ENCODE measurements at regions not wholly inside any gene's neighbourhood (a gene's known extent, or its start where the extent isn't known, plus 50 kb on each side); places are given as distances from the start of the nearest gene placed in this dataset.

- Histone ChIP-seq H3K4me3 (ENCODE audit: low read length) (no peak overlapping the region), H3K27me3 (replicated peaks; ENCODE audit: insufficient read depth, low read length) (no peaks in the 10 kb centered on the region), H3K9me2 (replicated peaks; ENCODE audit: insufficient read depth, low read length) (no peaks in the 10 kb centered on the region), H3K79me2 (ENCODE audit: low read length) (no peaks in the 10 kb centered on the region), H3K36me3 (replicated peaks; ENCODE audit: insufficient read depth, low read length) (no peaks in the 10 kb centered on the region), H3F3A (ENCODE audit: insufficient read depth, low read length) (peaks cover 26% of the 10 kb centered on the region), H2AFZ (ENCODE audit: low read length) (peak overlapping the region; percentile 63), H4K20me1 (ENCODE audit: insufficient read depth, low read length) (no peaks in the 10 kb centered on the region), H3K4me1 (ENCODE audit: low read length) (peaks cover 31% of the 10 kb centered on the region), H3K9me3 (replicated peaks; ENCODE audit: insufficient read depth, low read length) (no peaks in the 10 kb centered on the region), H3K27ac (ENCODE audit: low read length) (peak overlapping the region; percentile 93; the same call in 1 of the 2 replicates), H3K4me2 (ENCODE audit: low read depth, low read length) (no peak overlapping the region; the same call in 1 of the 2 replicates), H3K9ac (ENCODE audit: low read length) (no peak overlapping the region)
- no peak for DNase-seq
- no peak for TF ChIP-seq EZH2 (optimal IDR thresholded peaks at IDR 0.05; ENCODE audit: low read depth, low read length)
- TF ChIP-seq, protein P1, sequence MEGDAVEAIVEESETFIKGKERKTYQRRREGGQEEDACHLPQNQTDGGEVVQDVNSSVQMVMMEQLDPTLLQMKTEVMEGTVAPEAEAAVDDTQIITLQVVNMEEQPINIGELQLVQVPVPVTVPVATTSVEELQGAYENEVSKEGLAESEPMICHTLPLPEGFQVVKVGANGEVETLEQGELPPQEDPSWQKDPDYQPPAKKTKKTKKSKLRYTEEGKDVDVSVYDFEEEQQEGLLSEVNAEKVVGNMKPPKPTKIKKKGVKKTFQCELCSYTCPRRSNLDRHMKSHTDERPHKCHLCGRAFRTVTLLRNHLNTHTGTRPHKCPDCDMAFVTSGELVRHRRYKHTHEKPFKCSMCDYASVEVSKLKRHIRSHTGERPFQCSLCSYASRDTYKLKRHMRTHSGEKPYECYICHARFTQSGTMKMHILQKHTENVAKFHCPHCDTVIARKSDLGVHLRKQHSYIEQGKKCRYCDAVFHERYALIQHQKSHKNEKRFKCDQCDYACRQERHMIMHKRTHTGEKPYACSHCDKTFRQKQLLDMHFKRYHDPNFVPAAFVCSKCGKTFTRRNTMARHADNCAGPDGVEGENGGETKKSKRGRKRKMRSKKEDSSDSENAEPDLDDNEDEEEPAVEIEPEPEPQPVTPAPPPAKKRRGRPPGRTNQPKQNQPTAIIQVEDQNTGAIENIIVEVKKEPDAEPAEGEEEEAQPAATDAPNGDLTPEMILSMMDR (IDR thresholded peaks at IDR 0.05; ENCODE audit: low read length) = no peak
- no peak for TF ChIP-seq EZH2phosphoT487 (IDR thresholded peaks at IDR 0.05; ENCODE audit: low read length)
These were observed 187.7 kb downstream of the MEX3B start for GRCh38 chr15:81858136-81858535.

GRCh38 chr15:81856634-81857026, 189.2 kb downstream of the MEX3B start:
- Histone ChIP-seq H3K9ac (ENCODE audit: low read length) (no peak overlapping the region), H3K36me3 (replicated peaks; ENCODE audit: insufficient read depth, low read length) (no peaks in the 10 kb centered on the region), H3K4me1 (ENCODE audit: low read length) (peaks cover 31% of the 10 kb centered on the region), H3K4me3 (ENCODE audit: low read length) (no peak overlapping the region), H3K27me3 (replicated peaks; ENCODE audit: insufficient read depth, low read length) (no peaks in the 10 kb centered on the region), H3K9me3 (replicated peaks; ENCODE audit: insufficient read depth, low read length) (no peaks in the 10 kb centered on the region), H3K27ac (ENCODE audit: low read length) (no peak overlapping the region), H3K4me2 (ENCODE audit: low read depth, low read length) (no peak overlapping the region), H4K20me1 (ENCODE audit: insufficient read depth, low read length) (no peaks in the 10 kb centered on the region), H3K9me2 (replicated peaks; ENCODE audit: insufficient read depth, low read length) (no peaks in the 10 kb centered on the region), H2AFZ (ENCODE audit: low read length) (no peak overlapping the region), H3K79me2 (ENCODE audit: low read length) (no peaks in the 10 kb centered on the region), H3F3A (ENCODE audit: insufficient read depth, low read length) (peaks cover 26% of the 10 kb centered on the region)
- no peak for DNase-seq
- TF ChIP-seq, protein P1 (IDR thresholded peaks at IDR 0.05; ENCODE audit: low read length) = no peak
- TF ChIP-seq EZH2 (optimal IDR thresholded peaks at IDR 0.05; ENCODE audit: low read depth, low read length) = no peak
- TF ChIP-seq EZH2phosphoT487 (IDR thresholded peaks at IDR 0.05; ENCODE audit: low read length) = no peak

DNA sequence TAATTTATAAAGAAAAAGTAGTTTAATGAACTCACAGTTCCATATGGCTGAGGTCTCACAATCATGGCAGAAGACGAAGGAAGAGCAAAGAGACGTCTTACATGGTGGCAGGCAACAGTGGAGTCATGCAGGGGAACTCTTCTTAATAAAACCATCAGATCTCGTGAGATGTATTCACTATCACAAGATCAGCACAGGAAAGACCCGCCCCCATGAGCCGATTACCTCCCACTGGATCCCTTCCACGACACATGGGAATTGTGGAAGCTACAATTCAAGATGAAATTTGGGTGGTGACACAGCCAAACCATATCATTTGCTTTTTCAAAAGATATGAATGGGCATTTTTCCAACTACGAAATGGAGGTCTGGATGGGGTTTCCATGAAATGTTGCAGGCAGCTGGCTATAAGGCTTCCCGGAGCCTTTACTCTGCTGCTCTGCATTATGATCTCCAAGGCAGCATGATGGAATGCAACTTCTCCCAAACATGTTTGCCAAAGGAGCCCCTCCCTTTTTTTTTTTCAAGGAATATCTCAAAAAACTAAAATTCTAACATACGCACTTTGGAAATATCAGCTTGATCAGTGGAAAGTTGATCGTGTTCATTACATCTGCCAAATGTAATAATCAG, 189.7 kb downstream of the MEX3B start:
- no peaks in the 10 kb centered on the region for H3K9me3 ChIP-seq (replicated peaks; ENCODE audit: insufficient read depth, low read length)
- no peak overlapping the region for H3K4me2 ChIP-seq (ENCODE audit: low read depth, low read length)
- H3K9ac ChIP-seq (ENCODE audit: low read length) = no peak overlapping the region
- H3K4me3 ChIP-seq (ENCODE audit: low read length) = no peak overlapping the region
- H3F3A ChIP-seq (ENCODE audit: insufficient read depth, low read length) = peaks cover 26% of the 10 kb centered on the region
- H3K4me1 ChIP-seq (ENCODE audit: low read length) = peaks cover 31% of the 10 kb centered on the region
- H3K27me3 ChIP-seq (replicated peaks; ENCODE audit: insufficient read depth, low read length) = no peaks in the 10 kb centered on the region
- H3K27ac ChIP-seq (ENCODE audit: low read length) = no peak overlapping the region
- H4K20me1 ChIP-seq (ENCODE audit: insufficient read depth, low read length) = no peaks in the 10 kb centered on the region
- H2AFZ ChIP-seq (ENCODE audit: low read length) = no peak overlapping the region
- no peak for DNase-seq
- H3K9me2 ChIP-seq (replicated peaks; ENCODE audit: insufficient read depth, low read length) = no peaks in the 10 kb centered on the region
- TF ChIP-seq, protein P1 (IDR thresholded peaks at IDR 0.05; ENCODE audit: low read length) = no peak
- TF ChIP-seq EZH2 (optimal IDR thresholded peaks at IDR 0.05; ENCODE audit: low read depth, low read length) (no peak), EZH2phosphoT487 (IDR thresholded peaks at IDR 0.05; ENCODE audit: low read length) (no peak)
- H3K36me3 ChIP-seq (replicated peaks; ENCODE audit: insufficient read depth, low read length) = no peaks in the 10 kb centered on the region
- no peaks in the 10 kb centered on the region for H3K79me2 ChIP-seq (ENCODE audit: low read length)

All from MM.1S (cell line).